Common myeloid progenitor, CD34-positive (primary cell): ENCODE measurements at regions not wholly inside any gene's neighbourhood (a gene's known extent, or its start where the extent isn't known, plus 50 kb on each side); places are given as distances from the start of the nearest gene placed in this dataset.

Source experiments
- CTCF ChIA-PET: fragments of 350-600 bp; sonication (Branson Sonifier 250); formaldehyde crosslinking; loops from one replicate; lab custom pipeline; 2021; ENCODE audit warnings: antibody characterized with exemption; lab: Charles Lee
- POLR2A ChIA-PET: fragments of 350-600 bp; sonication (Branson Sonifier 250); formaldehyde crosslinking; loops from one replicate; lab custom pipeline; 2021; ENCODE audit warnings: antibody characterized with exemption; lab: Charles Lee
- DNase-seq, 3 donors: peaks; one replicate each; pipeline versions ENCODE4 v3.0.0 to v3.0.0-alpha.2; 2013
- H3K27ac ChIP-seq, 2 experiments: 1 replicate in 1 of 2; 2 replicates in 1 of 2; pipeline ENCODE4 v1.7.0; 2013; ENCODE audit warnings: inconsistent platforms in 2 of 2, low read length in 2 of 2, mild to moderate bottlenecking in 2 of 2, low read depth in 1 of 2, moderate library complexity in 1 of 2; ENCODE audit not compliant: severe bottlenecking in 2 of 2, insufficient read depth in 1 of 2, poor library complexity in 1 of 2
- H3K27me3 ChIP-seq, 5 experiments: replicated peaks in 2 of 5; 1 replicate in 3 of 5; 2 replicates in 2 of 5; pipeline versions ENCODE4 v1.6.1 to v1.7.0; 2013; ENCODE audit warnings: low read length in 4 of 5, mild to moderate bottlenecking in 2 of 5, moderate library complexity in 2 of 5, inconsistent platforms in 1 of 5; ENCODE audit not compliant: insufficient read depth in 5 of 5, control insufficient read depth in 4 of 5
- H3K36me3 ChIP-seq, 4 experiments: 1 replicate in 2 of 4; 2 replicates in 2 of 4; pipeline versions ENCODE4 v1.6.1 to v1.7.0; 2013; ENCODE audit warnings: low read length in 3 of 4, control low read depth in 1 of 4, mild to moderate bottlenecking in 1 of 4; ENCODE audit not compliant: control insufficient read depth in 4 of 4, insufficient read depth in 4 of 4
- H3K4me1 ChIP-seq, 4 experiments: 1 replicate in 3 of 4; 2 replicates in 1 of 4; pipeline versions ENCODE4 v1.6.1 to v1.7.1; 2013; ENCODE audit warnings: low read length in 3 of 4, mild to moderate bottlenecking in 3 of 4, control low read depth in 1 of 4, inconsistent platforms in 1 of 4, moderate library complexity in 1 of 4; ENCODE audit not compliant: control insufficient read depth in 4 of 4, insufficient read depth in 4 of 4; ENCODE audit errors: control extremely low read depth in 1 of 4
- H3K4me3 ChIP-seq, 7 experiments: 1 replicate in 4 of 7; 2 replicates in 3 of 7; pipeline versions ENCODE4 v1.5.1 to v1.7.0; 2013; ENCODE audit warnings: mild to moderate bottlenecking in 7 of 7, low read length in 6 of 7, moderate library complexity in 6 of 7, inconsistent platforms in 2 of 7, low read depth in 2 of 7, control low read depth in 1 of 7; ENCODE audit not compliant: insufficient read depth in 4 of 7, control insufficient read depth in 1 of 7; ENCODE audit errors: extremely low read depth in 1 of 7
- H3K9me3 ChIP-seq, 5 experiments: 1 replicate in 4 of 5; 2 replicates in 1 of 5; pipeline versions ENCODE4 v1.6.1 to v1.7.1; 2013; ENCODE audit warnings: low read length in 4 of 5, mild to moderate bottlenecking in 2 of 5, inconsistent platforms in 1 of 5, low read depth in 1 of 5, moderate library complexity in 1 of 5; ENCODE audit not compliant: control insufficient read depth in 4 of 5, insufficient read depth in 2 of 5; ENCODE audit errors: control extremely low read depth in 1 of 5
- WGBS: methylation state at CpG from one replicate; pipeline ENCODE4 v1.1.5; 2013; ENCODE audit not compliant: insufficient coverage; 5-methylcytosine and 5-hydroxymethylcytosine counted together

DNA sequence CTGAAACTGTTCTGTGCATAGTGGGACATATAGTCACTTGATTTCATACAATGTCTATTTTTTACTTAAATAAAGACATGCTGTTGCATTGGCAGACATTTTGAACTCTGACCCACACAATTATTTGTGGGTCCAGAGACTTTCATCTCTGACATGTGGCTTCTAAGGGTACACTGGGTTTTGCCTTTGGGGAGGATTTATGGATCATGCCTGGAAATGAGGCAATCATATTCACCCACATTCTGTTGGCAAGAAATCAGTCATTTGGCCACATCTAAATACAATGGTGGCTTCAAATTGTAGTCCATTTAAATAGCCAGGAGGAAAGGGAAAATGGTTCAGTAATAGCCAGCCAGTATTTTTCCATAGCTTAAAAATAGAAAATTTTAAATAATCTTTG, 238.3 kb upstream of the KLF12 start:
- no peaks in the 10 kb centered on the region for H3K27me3 ChIP-seq
- no peaks in the 10 kb centered on the region for H3K36me3 ChIP-seq
- no peaks in the 10 kb centered on the region for H3K4me1 ChIP-seq
- ChIA-PET POLR2A (no interaction called here), CTCF (no interaction called here)
- no peaks in the 10 kb centered on the region for H3K9me3 ChIP-seq
- no peak overlapping the region for H3K27ac ChIP-seq
- H3K4me3 ChIP-seq = no peak overlapping the region
- no peak for DNase-seq

DNA sequence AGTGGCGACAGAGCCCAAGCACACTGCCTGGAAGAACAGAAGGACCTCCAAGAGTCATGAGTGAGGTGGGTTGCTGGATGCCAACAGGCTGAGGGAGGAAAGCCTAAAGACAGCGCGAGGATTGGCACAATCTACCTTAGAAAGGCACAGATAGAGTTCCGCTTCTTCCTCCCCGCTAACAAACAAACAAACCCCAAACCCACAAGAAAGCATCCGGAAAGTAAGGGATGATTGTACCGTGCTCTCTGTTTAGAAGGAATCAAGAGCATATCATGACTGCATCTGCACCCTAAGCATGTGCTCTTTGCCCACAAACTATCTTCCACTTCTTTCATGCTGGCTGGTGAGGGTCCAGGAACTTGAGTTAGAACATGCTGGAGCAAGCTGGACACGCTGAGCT, 233.0 kb upstream of the KLF12 start:
- CTCF ChIA-PET = no interaction called here
- no peaks in the 10 kb centered on the region for H3K27me3 ChIP-seq
- WGBS = 100% methylated on average over 7 of the region's 8 CpGs
- no peaks in the 10 kb centered on the region for H3K9me3 ChIP-seq
- no peak overlapping the region for H3K27ac ChIP-seq
- POLR2A ChIA-PET = no interaction called here
- no peaks in the 10 kb centered on the region for H3K4me1 ChIP-seq
- H3K36me3 ChIP-seq = no peaks in the 10 kb centered on the region
- H3K4me3 ChIP-seq = no peak overlapping the region
- no peak for DNase-seq

DNA sequence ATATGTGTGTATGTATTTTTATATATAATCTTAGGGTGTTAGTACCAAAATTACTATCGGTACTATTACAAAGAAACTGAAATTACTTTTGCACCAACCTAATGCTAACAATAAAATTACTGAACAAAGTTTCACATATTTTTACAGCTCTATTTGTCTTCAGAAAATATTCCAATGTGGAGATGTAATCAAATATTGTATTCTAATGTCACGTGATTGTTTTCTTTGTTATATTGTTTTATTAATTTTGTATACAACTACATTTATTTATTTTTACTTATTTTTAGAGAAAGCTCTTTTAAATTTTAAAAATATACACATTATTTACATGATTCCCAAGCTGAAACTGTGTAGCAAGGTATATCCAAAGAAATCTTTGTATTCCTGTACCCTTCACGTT, 227.1 kb upstream of the KLF12 start:
- CTCF ChIA-PET = no interaction called here
- Histone ChIP-seq H3K4me3 (no peak overlapping the region), H3K36me3 (no peaks in the 10 kb centered on the region), H3K9me3 (no peaks in the 10 kb centered on the region), H3K27ac (no peak overlapping the region), H3K4me1 (no peaks in the 10 kb centered on the region), H3K27me3 (no peaks in the 10 kb centered on the region)
- POLR2A ChIA-PET = no interaction called here
- DNase-seq = no peak
- 100% methylated on average over 1 of the region's 3 CpGs for WGBS

- POLR2A ChIA-PET = no interaction called here
- 83% methylated on average over 5 of the region's 5 CpGs for WGBS
- CTCF ChIA-PET = no interaction called here
Measured at GRCh38 chr13:74346960-74347359, 212.8 kb upstream of the KLF12 start.

DNA sequence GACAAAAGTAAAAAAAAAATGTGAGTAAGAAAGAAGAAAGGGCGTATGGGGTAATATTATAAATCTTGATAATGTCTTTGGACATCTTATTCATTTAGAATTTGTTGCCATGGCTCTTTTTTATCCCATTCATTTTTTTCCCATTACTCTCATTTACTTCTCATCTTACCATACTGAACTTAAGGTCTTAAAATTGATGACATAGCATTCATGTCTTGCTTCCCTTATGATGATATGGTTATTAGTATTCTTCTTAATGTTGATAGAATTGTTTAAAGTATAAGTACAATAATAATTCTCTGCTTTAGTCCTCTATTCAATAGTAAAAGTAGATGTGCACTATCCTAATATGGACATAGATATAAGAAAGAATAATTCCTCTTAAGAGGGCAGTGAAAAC, 204.1 kb upstream of the KLF12 start:
- ChIA-PET CTCF (no interaction called here), POLR2A (no interaction called here)
- Histone ChIP-seq H3K36me3 (no peaks in the 10 kb centered on the region), H3K27ac (no peak overlapping the region), H3K4me3 (no peak overlapping the region), H3K27me3 (no peaks in the 10 kb centered on the region), H3K9me3 (no peaks in the 10 kb centered on the region), H3K4me1 (no peaks in the 10 kb centered on the region)
- no peak for DNase-seq
- no CpG with 5 or more reads among the region's 1 CpG for WGBS

More at GRCh38 chr13:74346960-74347359, 212.8 kb upstream of the KLF12 start:
- no peak for DNase-seq
- Histone ChIP-seq H3K9me3 (peaks cover 0 to 2% (median 0%) of the 10 kb centered on the region in 5 experiments), H3K27ac (no peak overlapping the region), H3K36me3 (no peaks in the 10 kb centered on the region), H3K4me3 (no peak overlapping the region), H3K27me3 (no peaks in the 10 kb centered on the region), H3K4me1 (no peaks in the 10 kb centered on the region)

- H3K4me1 ChIP-seq = no peaks in the 10 kb centered on the region
- WGBS = no CpG with 5 or more reads among the region's 1 CpG
- ChIA-PET POLR2A (no interaction called here), CTCF (no interaction called here)
- no peak overlapping the region for H3K4me3 ChIP-seq
- H3K9me3 ChIP-seq = no peaks in the 10 kb centered on the region
- no peaks in the 10 kb centered on the region for H3K27me3 ChIP-seq
- no peaks in the 10 kb centered on the region for H3K36me3 ChIP-seq
- no peak for DNase-seq
- H3K27ac ChIP-seq = no peak overlapping the region
Measured at GRCh38 chr13:74336546-74336945, 202.3 kb upstream of the KLF12 start.

GRCh38 chr13:74335370-74335769, 201.2 kb upstream of the KLF12 start:
- H3K4me1 ChIP-seq = no peaks in the 10 kb centered on the region
- CTCF ChIA-PET = interaction anchor here (1.3 kb wide), 1 partner anchor 9 kb away, joined by 3 read pairs; no protein-coding TSS in a partner anchor

More at GRCh38 chr13:74335370-74335769, 201.2 kb upstream of the KLF12 start:
- H3K27me3 ChIP-seq = no peaks in the 10 kb centered on the region
- H3K4me3 ChIP-seq = no peak overlapping the region
- no peak overlapping the region for H3K27ac ChIP-seq
- no peaks in the 10 kb centered on the region for H3K36me3 ChIP-seq
- DNase-seq = no peak
- no peaks in the 10 kb centered on the region for H3K9me3 ChIP-seq
- WGBS = 67% methylated on average over 2 of the region's 2 CpGs
- POLR2A ChIA-PET = no interaction called here
